Skeletal muscle tissue (tissue), 3 donors: ENCODE measurements at regions not wholly inside any gene's neighbourhood (a gene's known extent, or its start where the extent isn't known, plus 50 kb on each side); places are given as distances from the start of the nearest gene placed in this dataset.

Experiments used
- H3K27ac ChIP-seq: one replicate; pipeline ENCODE4 v1.7.0; 2013; ENCODE audit warnings: mild to moderate bottlenecking, low read depth, low read length, inconsistent platforms
- H3K27me3 ChIP-seq, 3 donors: one replicate each; pipeline ENCODE4 v1.7.0; 2013; ENCODE audit warnings: low read length in 3 of 3; ENCODE audit not compliant: control insufficient read depth in 3 of 3, insufficient read depth in 3 of 3
- H3K36me3 ChIP-seq, 3 donors: one replicate each; pipeline ENCODE4 v1.7.0; 2013; ENCODE audit warnings: low read length in 3 of 3; ENCODE audit not compliant: control insufficient read depth in 3 of 3, insufficient read depth in 3 of 3
- H3K4me1 ChIP-seq, 3 donors: one replicate each; pipeline ENCODE4 v1.7.0; 2013; ENCODE audit warnings: low read length in 3 of 3, mild to moderate bottlenecking in 3 of 3; ENCODE audit not compliant: control insufficient read depth in 3 of 3, insufficient read depth in 3 of 3
- H3K4me3 ChIP-seq, 3 donors: one replicate each; pipeline ENCODE4 v1.7.0; 2013; ENCODE audit warnings: low read length in 3 of 3
- H3K9ac ChIP-seq, 3 donors: one replicate each; pipeline ENCODE4 v1.7.0; 2013; ENCODE audit warnings: low read length in 3 of 3, mild to moderate bottlenecking in 3 of 3, moderate library complexity in 2 of 3, low read depth in 1 of 3
- H3K9me3 ChIP-seq, 3 donors: one replicate each; pipeline ENCODE4 v1.7.0; 2013; ENCODE audit warnings: low read length in 3 of 3; ENCODE audit not compliant: control insufficient read depth in 3 of 3
- donor health status: Osteomylitis.

GRCh38 chr6:80544976-80545722 lies 438.7 kb downstream of the BCKDHB start:
- H3K4me1 ChIP-seq = no peaks in the 10 kb centered on the region
- H3K9ac ChIP-seq = no peak overlapping the region
- H3K9me3 ChIP-seq = no peaks in the 10 kb centered on the region
- no peaks in the 10 kb centered on the region for H3K36me3 ChIP-seq
- H3K27ac ChIP-seq = no peak overlapping the region
- H3K4me3 ChIP-seq = no peak overlapping the region
- H3K27me3 ChIP-seq = no peaks in the 10 kb centered on the region

DNA sequence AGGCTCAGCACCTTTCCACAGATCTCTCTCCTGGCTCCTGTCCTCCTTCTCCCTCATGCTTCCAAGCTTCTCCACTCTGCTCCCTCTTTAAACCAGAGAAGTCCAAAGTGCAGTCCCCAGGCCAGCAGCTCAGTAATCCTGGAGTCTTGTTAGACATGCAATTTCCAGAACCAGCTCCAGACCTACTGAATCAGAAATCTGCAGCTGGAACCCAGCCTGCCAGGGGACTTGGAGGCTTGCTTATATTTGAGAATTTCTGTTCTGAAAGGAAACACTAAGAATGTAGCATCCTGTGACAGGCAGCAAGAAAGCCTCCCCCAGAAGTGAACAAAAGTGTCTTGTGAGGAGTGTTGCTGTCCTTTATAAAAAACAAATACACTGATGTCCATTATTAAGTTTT lies 438.1 kb downstream of the BCKDHB start:
- H3K4me3 ChIP-seq = no peak overlapping the region
- H3K36me3 ChIP-seq = no peaks in the 10 kb centered on the region
- H3K9ac ChIP-seq = no peak overlapping the region
- no peak overlapping the region for H3K27ac ChIP-seq
- H3K4me1 ChIP-seq = no peaks in the 10 kb centered on the region
- H3K9me3 ChIP-seq = no peaks in the 10 kb centered on the region
- H3K27me3 ChIP-seq = no peaks in the 10 kb centered on the region

GRCh38 chr6:80543598-80544222 lies 437.2 kb downstream of the BCKDHB start:
- no peaks in the 10 kb centered on the region for H3K9me3 ChIP-seq
- H3K27me3 ChIP-seq = no peaks in the 10 kb centered on the region
- no peaks in the 10 kb centered on the region for H3K4me1 ChIP-seq
- no peaks in the 10 kb centered on the region for H3K36me3 ChIP-seq
- H3K4me3 ChIP-seq = no peak overlapping the region
- no peak overlapping the region for H3K27ac ChIP-seq
- no peak overlapping the region for H3K9ac ChIP-seq

DNA sequence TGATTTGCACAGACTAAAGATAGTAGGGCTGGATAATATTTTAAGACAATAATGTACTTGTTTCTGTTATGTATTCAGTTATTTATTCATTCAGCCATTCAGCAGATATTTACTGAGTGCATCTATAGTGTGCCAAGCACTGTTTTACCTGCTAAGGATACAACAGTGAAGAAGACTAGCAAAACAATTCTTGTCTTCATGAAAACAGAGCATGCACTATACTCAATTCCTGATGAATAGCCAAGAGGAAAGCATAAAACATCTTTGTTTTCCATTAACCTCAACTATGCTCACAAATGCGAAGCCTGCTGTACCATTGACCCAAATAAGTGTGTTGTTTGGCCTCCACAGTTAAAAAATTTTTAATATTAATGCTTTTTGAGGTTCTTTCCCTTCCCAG lies 436.7 kb downstream of the BCKDHB start:
- Histone ChIP-seq H3K27ac (no peak overlapping the region), H3K27me3 (no peaks in the 10 kb centered on the region), H3K36me3 (no peaks in the 10 kb centered on the region), H3K4me1 (no peaks in the 10 kb centered on the region), H3K9ac (no peak overlapping the region), H3K4me3 (no peak overlapping the region), H3K9me3 (no peaks in the 10 kb centered on the region)

DNA sequence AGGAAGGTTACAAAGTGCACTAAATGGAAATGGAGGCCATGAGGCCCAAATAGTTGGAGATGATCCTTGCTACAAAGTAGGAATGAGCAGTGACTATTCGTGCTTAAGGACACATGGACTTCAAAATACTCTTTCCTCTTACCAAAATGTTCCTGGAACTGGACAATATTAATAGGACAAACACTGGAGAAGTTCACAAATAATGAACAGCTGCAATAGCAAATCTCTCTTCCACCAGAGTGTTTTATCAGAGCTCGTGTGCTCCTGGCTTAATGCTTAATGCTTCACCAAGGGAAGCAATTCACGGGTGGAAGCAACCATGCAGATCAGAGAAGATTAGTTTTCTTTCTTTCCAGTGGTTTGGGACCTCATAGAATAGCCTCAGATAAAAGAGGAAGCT lies 435.4 kb downstream of the BCKDHB start:
- no peaks in the 10 kb centered on the region for H3K36me3 ChIP-seq
- no peaks in the 10 kb centered on the region for H3K27me3 ChIP-seq
- H3K9me3 ChIP-seq = no peaks in the 10 kb centered on the region
- no peak overlapping the region for H3K4me3 ChIP-seq
- no peaks in the 10 kb centered on the region for H3K4me1 ChIP-seq
- H3K9ac ChIP-seq = no peak overlapping the region
- H3K27ac ChIP-seq = no peak overlapping the region

GRCh38 chr6:80541181-80541580 lies 434.7 kb downstream of the BCKDHB start:
- no peak overlapping the region for H3K27ac ChIP-seq
- no peaks in the 10 kb centered on the region for H3K9me3 ChIP-seq

DNA sequence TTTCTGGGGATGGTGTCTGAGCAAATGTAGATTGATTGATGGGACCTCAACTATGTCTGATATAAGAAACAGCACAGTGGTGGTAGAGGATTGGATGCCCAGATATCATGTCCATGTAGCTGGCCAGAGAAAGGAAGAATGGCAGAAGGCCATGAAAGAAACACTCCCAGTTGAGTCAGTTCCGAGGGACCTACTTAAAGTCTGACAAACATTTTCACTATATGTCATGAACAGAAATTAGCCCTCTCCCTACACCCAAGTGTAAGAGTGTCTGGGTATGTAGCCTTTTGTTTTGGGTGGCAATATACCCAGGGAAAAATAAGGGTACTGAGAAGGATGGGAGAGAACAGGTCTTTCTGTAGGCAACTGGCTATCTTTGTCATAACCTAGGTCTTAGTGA lies 434.2 kb downstream of the BCKDHB start:
- H3K4me1 ChIP-seq = no peaks in the 10 kb centered on the region
- H3K9me3 ChIP-seq = no peaks in the 10 kb centered on the region
- H3K4me3 ChIP-seq = no peak overlapping the region
- H3K36me3 ChIP-seq = no peaks in the 10 kb centered on the region
- H3K27ac ChIP-seq = no peak overlapping the region
- no peak overlapping the region for H3K9ac ChIP-seq
- no peaks in the 10 kb centered on the region for H3K27me3 ChIP-seq

More at GRCh38 chr6:80541181-80541580, 434.7 kb downstream of the BCKDHB start:
- no peaks in the 10 kb centered on the region for H3K36me3 ChIP-seq
- no peaks in the 10 kb centered on the region for H3K27me3 ChIP-seq
- H3K4me1 ChIP-seq = no peaks in the 10 kb centered on the region
- H3K4me3 ChIP-seq = no peak overlapping the region
- no peak overlapping the region for H3K9ac ChIP-seq

GRCh38 chr6:80537118-80537972 lies 430.9 kb downstream of the BCKDHB start:
- H3K9ac ChIP-seq = no peak overlapping the region
- no peaks in the 10 kb centered on the region for H3K36me3 ChIP-seq
- no peak overlapping the region for H3K4me3 ChIP-seq
- H3K27ac ChIP-seq = no peak overlapping the region
- no peaks in the 10 kb centered on the region for H3K27me3 ChIP-seq
- no peaks in the 10 kb centered on the region for H3K9me3 ChIP-seq
- H3K4me1 ChIP-seq = no peaks in the 10 kb centered on the region

GRCh38 chr6:80535914-80536565 lies 429.6 kb downstream of the BCKDHB start:
- H3K36me3 ChIP-seq = no peaks in the 10 kb centered on the region
- no peak overlapping the region for H3K9ac ChIP-seq
- no peak overlapping the region for H3K4me3 ChIP-seq
- H3K4me1 ChIP-seq = no peaks in the 10 kb centered on the region
- H3K9me3 ChIP-seq = no peaks in the 10 kb centered on the region
- H3K27me3 ChIP-seq = no peaks in the 10 kb centered on the region
- no peak overlapping the region for H3K27ac ChIP-seq
